ENCODE measurements at regions not wholly inside any gene's neighbourhood (a gene's known extent, or its start where the extent isn't known, plus 50 kb on each side); places are given as distances from the start of the nearest gene placed in this dataset.

- no peak for DNase-seq
- no peak overlapping the region for H3K27ac ChIP-seq (ENCODE audit: low read depth in 1 of 2, low read length in 1 of 2)
- H3K4me1 ChIP-seq (ENCODE audit: control insufficient read depth in 5 of 5, insufficient read depth in 5 of 5, low read length in 5 of 5) = no peaks in the 10 kb centered on the region
- H3K4me3 ChIP-seq = no peak overlapping the region
- H3K27me3 ChIP-seq (ENCODE audit: control insufficient read depth in 3 of 3, insufficient read depth in 3 of 3, low read length in 2 of 3) = no peaks in the 10 kb centered on the region
- H3K9ac ChIP-seq (ENCODE audit: insufficient read depth in 1 of 2, low read length in 2 of 2) = no peak overlapping the region
- H3K9me3 ChIP-seq (ENCODE audit: control insufficient read depth in 4 of 4, insufficient read depth in 3 of 4, low read length in 3 of 4) = no peaks in the 10 kb centered on the region
- 42 to 45% methylated on average over 7 of the region's 7 CpGs for WGBS, 2 donors
- TF ChIP-seq CTCF (IDR thresholded peaks at IDR 0.05; ENCODE audit: control extremely low read depth, extremely low read depth) = no peak
- H3K36me3 ChIP-seq (ENCODE audit: control insufficient read depth in 4 of 4, insufficient read depth in 4 of 4, low read length in 4 of 4) = no peaks in the 10 kb centered on the region
- ATAC-seq (ENCODE audit: insufficient read depth, low FRiP score) = no peak
Observed at GRCh38 chr2:122422384-122422991, 667.0 kb downstream of the TSN start.

- Histone ChIP-seq H3K27ac (ENCODE audit: low read depth in 1 of 2, low read length in 1 of 2) (no peak overlapping the region), H3K4me1 (ENCODE audit: control insufficient read depth in 5 of 5, insufficient read depth in 5 of 5, low read length in 5 of 5) (no peaks in the 10 kb centered on the region), H3K9me3 (ENCODE audit: control insufficient read depth in 4 of 4, insufficient read depth in 3 of 4, low read length in 3 of 4) (no peaks in the 10 kb centered on the region), H3K36me3 (ENCODE audit: control insufficient read depth in 4 of 4, insufficient read depth in 4 of 4, low read length in 4 of 4) (no peaks in the 10 kb centered on the region), H3K4me3 (no peak overlapping the region), H3K27me3 (ENCODE audit: control insufficient read depth in 3 of 3, insufficient read depth in 3 of 3, low read length in 2 of 3) (no peaks in the 10 kb centered on the region), H3K9ac (ENCODE audit: insufficient read depth in 1 of 2, low read length in 2 of 2) (no peak overlapping the region)
- no peak for DNase-seq
- no peak for ATAC-seq (ENCODE audit: insufficient read depth, low FRiP score)
- TF ChIP-seq CTCF (IDR thresholded peaks at IDR 0.05; ENCODE audit: control extremely low read depth, extremely low read depth) = no peak
- WGBS, 2 donors = 86 to 92% methylated on average over 4 of the region's 4 CpGs
Observed at GRCh38 chr2:122423934-122424333, 668.5 kb downstream of the TSN start.

- peak in 1 of 3 donors; percentile 23 for DNase-seq
- no peak for TF ChIP-seq CTCF (IDR thresholded peaks at IDR 0.05; ENCODE audit: control extremely low read depth, extremely low read depth)
- H3K9me3 ChIP-seq (ENCODE audit: control insufficient read depth in 4 of 4, insufficient read depth in 3 of 4, low read length in 3 of 4) = no peaks in the 10 kb centered on the region
- H3K9ac ChIP-seq (ENCODE audit: insufficient read depth in 1 of 2, low read length in 2 of 2) = no peak overlapping the region
- H3K27me3 ChIP-seq (ENCODE audit: control insufficient read depth in 3 of 3, insufficient read depth in 3 of 3, low read length in 2 of 3) = no peaks in the 10 kb centered on the region
- no peaks in the 10 kb centered on the region for H3K36me3 ChIP-seq (ENCODE audit: control insufficient read depth in 4 of 4, insufficient read depth in 4 of 4, low read length in 4 of 4)
- no peak overlapping the region for H3K4me3 ChIP-seq
- H3K27ac ChIP-seq (ENCODE audit: low read depth in 1 of 2, low read length in 1 of 2) = no peak overlapping the region
- no peaks in the 10 kb centered on the region for H3K4me1 ChIP-seq (ENCODE audit: control insufficient read depth in 5 of 5, insufficient read depth in 5 of 5, low read length in 5 of 5)
- no peak for ATAC-seq (ENCODE audit: insufficient read depth, low FRiP score)
- WGBS, 2 donors = 64 to 74% methylated on average over 8 of the region's 8 CpGs
Observed at GRCh38 chr2:122433123-122433754, 677.8 kb downstream of the TSN start.
